ENCODE measurements at regions not wholly inside any gene's neighbourhood (a gene's known extent, or its start where the extent isn't known, plus 50 kb on each side); places are given as distances from the start of the nearest gene placed in this dataset.
"Not testable (repeated sequence)": the region's sequence is repeated elsewhere in the genome, so short reads cannot be mapped to it uniquely, and the experiment has no call there.

- DNase-seq (no peak), ATAC-seq (no peak)
- Histone ChIP-seq H3K36me3 (no peaks in the 10 kb centered on the region), H3K27me3 (no peaks in the 10 kb centered on the region), H3K27ac (no peak overlapping the region), H3K4me1 (no peaks in the 10 kb centered on the region), H3K9me3 (no peaks in the 10 kb centered on the region), H3K4me3 (no peak overlapping the region)
- in situ Hi-C loops (cut with MboI; ENCODE audit: low sequenced_read_pairs in 4 of 4) = no loop called here
- intact Hi-C loops (cut with DNase I; ENCODE audit: low total_unique reads) = no loop called here
- TF ChIP-seq POLR2A (IDR thresholded peaks at IDR 0.05) = no peak
- no peak for TF ChIP-seq CTCF (IDR thresholded peaks at IDR 0.05 in 4 of 5, conservative IDR thresholded peaks at IDR 0.05 in 1 of 5)
These were observed 74.2 kb upstream of the RASGRP1 start for GRCh38 chr15:38638811-38639210.

- DNase-seq = no peak
- Histone ChIP-seq H3K27ac (no peak overlapping the region), H3K27me3 (no peaks in the 10 kb centered on the region), H3K4me1 (no peaks in the 10 kb centered on the region), H3K4me3 (no peak overlapping the region), H3K36me3 (no peaks in the 10 kb centered on the region), H3K9me3 (no peaks in the 10 kb centered on the region)
- in situ Hi-C loops (cut with MboI; ENCODE audit: low sequenced_read_pairs in 4 of 4) = no loop called here
- ATAC-seq = no peak
- no peak for TF ChIP-seq CTCF (IDR thresholded peaks at IDR 0.05 in 4 of 5, conservative IDR thresholded peaks at IDR 0.05 in 1 of 5)
- no peak for TF ChIP-seq POLR2A (IDR thresholded peaks at IDR 0.05)
- intact Hi-C loops (cut with DNase I; ENCODE audit: low total_unique reads) = no loop called here
These were observed 78.2 kb upstream of the RASGRP1 start for GRCh38 chr15:38642689-38643270.

GRCh38 chr15:38644353-38644752 is 79.7 kb upstream of the RASGRP1 start:
- H3K27me3 ChIP-seq; H3K4me1 ChIP-seq; intact Hi-C loops (cut with DNase I; ENCODE audit: low total_unique reads); DNase-seq; H3K36me3 ChIP-seq; H3K9me3 ChIP-seq; ATAC-seq; in situ Hi-C loops (cut with MboI; ENCODE audit: low sequenced_read_pairs in 4 of 4); H3K4me3 ChIP-seq; H3K27ac ChIP-seq: not testable (repeated sequence)

- Histone ChIP-seq H3K9me3 (no peaks in the 10 kb centered on the region), H3K36me3 (no peaks in the 10 kb centered on the region), H3K27me3 (no peaks in the 10 kb centered on the region), H3K27ac (no peak overlapping the region), H3K4me3 (no peak overlapping the region), H3K4me1 (no peaks in the 10 kb centered on the region)
- TF ChIP-seq POLR2A (IDR thresholded peaks at IDR 0.05) (no peak), CTCF (IDR thresholded peaks at IDR 0.05 in 4 of 5, conservative IDR thresholded peaks at IDR 0.05 in 1 of 5) (no peak)
- DNase-seq (no peak), ATAC-seq (no peak)
- intact Hi-C loops (cut with DNase I; ENCODE audit: low total_unique reads) (no loop called here), in situ Hi-C loops (cut with MboI; ENCODE audit: low sequenced_read_pairs in 4 of 4) (no loop called here)
These were observed 82.1 kb upstream of the RASGRP1 start for GRCh38 chr15:38646716-38647115.

- no peak overlapping the region for H3K4me3 ChIP-seq
- ATAC-seq = no peak
- H3K27ac ChIP-seq = no peak overlapping the region
- in situ Hi-C loops (cut with MboI; ENCODE audit: low sequenced_read_pairs in 4 of 4) (no loop called here), intact Hi-C loops (cut with DNase I; ENCODE audit: low total_unique reads) (no loop called here)
- no peak for DNase-seq
- no peaks in the 10 kb centered on the region for H3K4me1 ChIP-seq
- H3K36me3 ChIP-seq = no peaks in the 10 kb centered on the region
- H3K9me3 ChIP-seq = no peaks in the 10 kb centered on the region
- H3K27me3 ChIP-seq = no peaks in the 10 kb centered on the region
- TF ChIP-seq POLR2A (IDR thresholded peaks at IDR 0.05) (no peak), CTCF (IDR thresholded peaks at IDR 0.05 in 4 of 5, conservative IDR thresholded peaks at IDR 0.05 in 1 of 5) (no peak)
These were observed 83.1 kb upstream of the RASGRP1 start for GRCh38 chr15:38647683-38648082.
